GM12872 (cell line): ENCODE measurements at regions not wholly inside any gene's neighbourhood (a gene's known extent, or its start where the extent isn't known, plus 50 kb on each side); places are given as distances from the start of the nearest gene placed in this dataset.

Experiments used
- CTCF ChIP-seq: IDR thresholded peaks from 3 replicates; pipeline ENCODE4 v1.5.1; 2011; ENCODE audit warnings: low read depth, mild to moderate bottlenecking, low read length, moderate library complexity; ENCODE audit not compliant: insufficient read depth

DNA sequence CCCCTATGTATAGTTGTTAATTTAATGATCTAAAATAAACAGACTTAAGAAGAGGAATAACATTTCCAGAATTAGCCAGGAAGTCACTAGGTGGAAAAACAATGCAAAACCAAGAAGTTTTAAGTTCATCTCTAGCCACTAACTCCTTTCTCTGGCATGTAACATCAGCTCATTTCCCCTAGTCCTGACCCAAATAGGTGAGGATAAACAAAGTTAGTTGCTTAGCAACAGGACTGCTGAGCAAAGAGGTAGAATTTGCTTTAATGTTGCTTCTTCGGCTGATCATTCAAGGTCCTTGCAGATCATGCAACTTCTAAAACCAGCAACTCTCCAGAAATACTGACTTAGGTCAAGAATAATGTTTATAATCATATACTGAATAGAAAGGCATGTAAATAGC, 675.8 kb downstream of the CETN3 start:
- no peak for TF ChIP-seq CTCF

DNA sequence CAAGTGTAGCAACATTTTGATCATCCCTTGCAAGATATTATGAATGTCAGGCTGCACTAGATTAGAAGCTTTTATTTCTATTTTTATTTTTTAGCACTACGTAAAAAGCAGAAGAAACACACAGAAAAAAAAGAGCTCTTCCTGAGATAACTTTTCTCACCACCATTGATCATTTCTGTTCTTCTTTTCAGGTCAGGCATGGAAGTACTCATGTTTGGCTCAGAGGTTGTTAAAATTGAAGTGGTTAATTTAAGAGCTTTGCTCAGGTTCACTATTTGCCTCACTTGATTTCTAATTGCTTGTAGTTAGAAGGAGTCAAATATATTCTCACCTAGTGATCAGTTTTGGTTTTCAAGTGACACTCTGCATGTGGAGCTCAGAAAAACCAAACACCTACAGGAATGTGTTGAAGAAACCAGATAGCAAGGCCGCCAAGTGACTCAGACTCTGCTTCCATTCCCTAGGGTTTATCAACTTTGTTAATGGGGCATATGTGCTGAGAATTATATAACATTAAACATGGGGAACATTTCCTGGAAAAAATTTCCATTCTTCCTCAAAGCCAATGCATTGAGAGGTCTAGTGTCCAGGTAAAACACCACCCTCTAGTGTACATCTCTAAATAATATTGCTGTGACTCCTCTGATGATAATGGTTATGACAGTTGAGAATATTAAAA, 679.8 kb downstream of the CETN3 start:
- peak; percentile 19; the same call in 1 of the 3 replicates for TF ChIP-seq CTCF

DNA sequence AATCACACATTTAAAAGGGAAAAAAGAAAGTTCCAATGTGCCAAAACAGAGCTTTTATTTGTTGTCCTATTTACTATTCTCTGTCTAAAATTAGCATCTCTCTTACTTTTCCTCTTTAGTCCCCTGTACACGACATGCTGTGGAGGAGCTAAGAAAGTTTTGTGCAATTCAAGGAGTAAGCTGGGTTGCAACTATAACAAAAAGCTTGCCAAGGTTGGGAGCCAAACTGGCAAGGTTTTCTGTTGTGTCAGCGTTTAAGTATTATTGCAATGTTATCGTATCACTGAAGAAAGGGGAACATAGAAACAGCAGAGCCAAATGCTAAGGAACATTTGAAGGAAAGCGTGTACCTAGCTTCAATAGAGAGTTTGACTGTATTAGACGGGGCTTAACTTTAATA, 680.8 kb downstream of the CETN3 start:
- no peak for TF ChIP-seq CTCF

DNA sequence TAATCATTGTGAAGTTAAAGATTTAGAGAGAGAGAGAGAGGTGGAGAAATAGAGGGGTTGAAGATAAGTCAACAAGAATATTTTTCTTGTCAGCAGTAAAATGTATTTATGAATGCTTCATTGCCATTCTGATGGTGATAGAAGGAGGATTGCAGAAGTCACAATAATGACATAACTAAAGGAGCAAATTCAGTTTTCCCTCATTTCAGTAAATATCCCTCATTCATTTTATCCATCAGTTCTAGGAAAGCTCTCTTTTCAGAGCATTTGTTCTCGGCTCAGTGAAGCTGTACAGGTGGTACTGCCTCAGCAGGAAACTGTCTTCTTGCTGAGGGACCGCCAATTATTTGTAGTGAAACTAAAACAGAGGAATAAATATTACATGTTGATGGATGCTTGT, 681.4 kb downstream of the CETN3 start:
- TF ChIP-seq CTCF, result no peak

DNA sequence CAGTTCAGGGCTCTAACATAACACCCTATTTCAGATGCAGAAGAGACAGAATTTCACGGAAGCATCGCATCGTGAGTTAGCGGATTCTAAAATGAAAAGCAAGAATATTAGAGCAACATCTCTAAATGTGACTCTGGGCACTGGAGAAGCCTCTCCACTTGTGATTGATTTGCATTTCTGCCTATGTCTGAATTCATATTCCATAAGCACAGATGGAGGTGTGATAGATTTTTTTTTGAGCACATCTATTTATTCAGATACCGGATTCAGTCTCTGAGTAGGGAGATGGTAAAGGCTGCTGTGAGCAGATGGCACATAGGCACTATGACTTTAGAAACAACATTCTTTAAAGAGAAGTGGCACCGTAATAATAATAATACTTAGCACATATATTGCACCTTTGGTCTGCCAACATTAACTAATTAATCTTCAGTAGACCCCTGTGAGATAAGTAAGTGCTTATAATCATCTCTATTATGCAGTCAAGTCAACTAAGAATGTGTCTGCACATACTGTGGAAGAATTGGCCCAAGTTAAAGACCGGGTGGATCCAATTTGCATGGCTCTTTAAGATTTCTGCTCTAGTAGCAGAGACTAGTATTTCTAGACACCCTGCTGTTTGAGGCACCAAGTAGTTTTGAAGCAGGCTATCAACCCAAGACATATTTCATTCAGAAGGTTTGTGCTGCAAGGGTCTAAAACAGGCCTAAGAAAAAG, 685.0 kb downstream of the CETN3 start:
- no peak for TF ChIP-seq CTCF

DNA sequence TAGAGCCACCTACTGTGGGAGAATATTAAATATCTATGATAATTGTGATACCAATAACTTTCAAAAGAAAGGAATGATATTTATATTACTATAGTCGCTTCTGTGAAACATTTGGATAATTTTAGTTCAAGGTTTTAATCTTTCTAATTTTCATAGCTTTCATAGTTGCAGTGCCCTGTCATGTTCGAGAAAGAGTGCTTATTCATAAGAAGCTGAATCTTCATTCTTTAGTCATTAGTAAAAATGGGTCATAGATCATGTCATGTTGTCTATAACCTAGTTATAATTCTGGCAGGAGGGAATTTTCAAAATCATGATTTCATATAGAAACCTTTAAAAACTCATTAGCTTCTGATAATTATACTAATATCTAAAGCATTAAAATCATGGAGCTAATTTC, 685.6 kb downstream of the CETN3 start:
- TF ChIP-seq CTCF, result no peak

DNA sequence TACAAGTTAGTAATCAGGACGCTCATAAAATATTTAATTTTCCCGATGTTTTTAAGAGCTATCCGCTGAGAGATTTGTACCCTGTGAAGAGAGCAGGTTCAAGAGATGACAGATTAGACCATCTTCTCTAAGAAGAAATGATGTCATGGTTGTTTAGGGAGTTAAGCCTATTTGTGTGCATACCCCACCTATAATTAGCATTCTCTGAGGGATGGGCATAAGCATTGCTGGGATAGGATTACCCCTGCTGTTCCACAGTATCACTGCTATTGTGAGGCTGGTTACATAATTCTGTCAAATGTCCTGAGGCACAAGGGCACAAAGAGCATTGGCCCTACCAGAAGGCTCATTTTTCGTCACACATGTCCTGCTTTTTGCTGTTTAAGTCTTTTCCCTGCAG, 687.0 kb downstream of the CETN3 start:
- TF ChIP-seq CTCF, result no peak
